Tibial nerve (tissue), 4 donors: ENCODE measurements at regions not wholly inside any gene's neighbourhood (a gene's known extent, or its start where the extent isn't known, plus 50 kb on each side); places are given as distances from the start of the nearest gene placed in this dataset.

Experiments
- DNase-seq, 2 donors: peaks; one replicate each; pipeline ENCODE4 v3.0.0-alpha.2; 2019; ENCODE audit warnings: low spot score in 2 of 2
- H3K27ac ChIP-seq, 4 donors: fragments of 200-600 bp; sonication (generic) in 3 of 4; one replicate each; pipeline ENCODE4 v1.5.1; 2017 to 2019; ENCODE audit warnings: mild to moderate bottlenecking in 1 of 4
- H3K27me3 ChIP-seq, 2 donors: fragments of 200-600 bp; sonication (generic) in 1 of 2; one replicate each; pipeline versions ENCODE4 v1.5.1 to v1.6.0; 2017 to 2019
- H3K36me3 ChIP-seq, 3 donors: fragments of 200-600 bp; sonication (generic); one replicate each; pipeline ENCODE4 v1.5.1; 2018 to 2019
- H3K4me1 ChIP-seq, 4 donors: fragments of 200-600 bp; sonication (generic) in 3 of 4; one replicate each; pipeline ENCODE4 v1.5.1; 2017 to 2019
- H3K4me3 ChIP-seq, 4 donors: fragments of 200-600 bp; sonication (generic) in 3 of 4; one replicate each; pipeline ENCODE4 v1.5.1; 2017 to 2019; ENCODE audit warnings: mild to moderate bottlenecking in 1 of 4, moderate library complexity in 1 of 4
- H3K9me3 ChIP-seq, 4 donors: fragments of 200-600 bp; sonication (generic) in 3 of 4; one replicate each; pipeline ENCODE4 v1.5.1; 2017 to 2019
- EP300 ChIP-seq, 2 donors: sonication (generic); formaldehyde crosslinking; IDR thresholded peaks; one replicate each; pipeline ENCODE4 v1.6.1; 2017; ENCODE audit warnings: antibody characterized with exemption in 2 of 2, mild to moderate bottlenecking in 1 of 2
- POLR2A ChIP-seq, 2 donors: fragments of 450-650 bp; IDR thresholded peaks; one replicate each; pipeline ENCODE4 v1.6.1; 2017; ENCODE audit warnings: antibody characterized with exemption in 2 of 2, mild to moderate bottlenecking in 2 of 2, moderate library complexity in 2 of 2
- WGBS, 2 donors: methylation state at CpG; one replicate each; pipeline ENCODE4 v1.1.5; 2018; 5-methylcytosine and 5-hydroxymethylcytosine counted together
- TF ChIP-seq, protein P1 (sequence below), 5 experiments: fragments of 200-600 bp in 3 of 5; fragments of 450-650 bp in 2 of 5; sonication (generic) in 3 of 5; IDR thresholded peaks; one replicate each; pipeline ENCODE4 v1.5.1; 2016 to 2019; ENCODE audit warnings: antibody characterized with exemption in 5 of 5, mild to moderate bottlenecking in 3 of 5, moderate library complexity in 2 of 5

DNA sequence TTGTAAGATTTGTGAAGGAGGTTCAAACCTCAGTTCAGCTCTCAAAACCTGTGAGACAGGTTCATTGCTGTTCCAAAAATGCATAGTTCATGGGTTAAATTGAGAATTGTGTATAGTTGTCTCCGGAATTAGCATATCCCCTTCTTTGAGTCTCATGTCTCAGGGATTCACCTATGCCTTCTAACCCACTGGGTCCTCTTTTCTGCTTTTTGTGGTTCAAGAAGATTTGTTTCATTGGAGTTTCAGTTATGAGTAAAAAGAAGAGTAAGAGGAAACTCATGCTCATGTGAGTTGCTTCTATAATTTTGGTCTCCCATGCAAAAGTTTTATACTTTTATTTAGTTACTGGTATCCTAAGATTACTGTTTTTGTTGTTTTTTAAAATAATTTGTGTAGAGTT is 1219.8 kb upstream of the ZEB2 start:
- H3K27ac ChIP-seq, result no peak overlapping the region
- no peaks in the 10 kb centered on the region for H3K27me3 ChIP-seq
- 89 to 97% methylated on average over 1 of the region's 1 CpG for WGBS, 2 donors
- H3K4me3 ChIP-seq, result no peak overlapping the region
- H3K9me3 ChIP-seq, result no peaks in the 10 kb centered on the region
- no peak for DNase-seq
- no peak for TF ChIP-seq EP300 (IDR thresholded peaks at IDR 0.05)
- TF ChIP-seq, protein P1, sequence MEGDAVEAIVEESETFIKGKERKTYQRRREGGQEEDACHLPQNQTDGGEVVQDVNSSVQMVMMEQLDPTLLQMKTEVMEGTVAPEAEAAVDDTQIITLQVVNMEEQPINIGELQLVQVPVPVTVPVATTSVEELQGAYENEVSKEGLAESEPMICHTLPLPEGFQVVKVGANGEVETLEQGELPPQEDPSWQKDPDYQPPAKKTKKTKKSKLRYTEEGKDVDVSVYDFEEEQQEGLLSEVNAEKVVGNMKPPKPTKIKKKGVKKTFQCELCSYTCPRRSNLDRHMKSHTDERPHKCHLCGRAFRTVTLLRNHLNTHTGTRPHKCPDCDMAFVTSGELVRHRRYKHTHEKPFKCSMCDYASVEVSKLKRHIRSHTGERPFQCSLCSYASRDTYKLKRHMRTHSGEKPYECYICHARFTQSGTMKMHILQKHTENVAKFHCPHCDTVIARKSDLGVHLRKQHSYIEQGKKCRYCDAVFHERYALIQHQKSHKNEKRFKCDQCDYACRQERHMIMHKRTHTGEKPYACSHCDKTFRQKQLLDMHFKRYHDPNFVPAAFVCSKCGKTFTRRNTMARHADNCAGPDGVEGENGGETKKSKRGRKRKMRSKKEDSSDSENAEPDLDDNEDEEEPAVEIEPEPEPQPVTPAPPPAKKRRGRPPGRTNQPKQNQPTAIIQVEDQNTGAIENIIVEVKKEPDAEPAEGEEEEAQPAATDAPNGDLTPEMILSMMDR (IDR thresholded peaks at IDR 0.05), result no peak
- no peak for TF ChIP-seq POLR2A (IDR thresholded peaks at IDR 0.05)
- no peaks in the 10 kb centered on the region for H3K36me3 ChIP-seq
- H3K4me1 ChIP-seq, result no peaks in the 10 kb centered on the region

- no peak for DNase-seq
- Histone ChIP-seq H3K4me1 (no peaks in the 10 kb centered on the region), H3K9me3 (no peaks in the 10 kb centered on the region), H3K4me3 (no peak overlapping the region), H3K36me3 (no peaks in the 10 kb centered on the region), H3K27me3 (no peaks in the 10 kb centered on the region), H3K27ac (no peak overlapping the region)
- 83 to 88% methylated on average over 1 of the region's 1 CpG for WGBS, 2 donors
- TF ChIP-seq, protein P1 (IDR thresholded peaks at IDR 0.05), result no peak
- TF ChIP-seq EP300 (IDR thresholded peaks at IDR 0.05), result no peak
- no peak for TF ChIP-seq POLR2A (IDR thresholded peaks at IDR 0.05)
Observed at GRCh38 chr2:145736871-145737270, 1217.0 kb upstream of the ZEB2 start.

- Histone ChIP-seq H3K9me3 (no peaks in the 10 kb centered on the region), H3K36me3 (no peaks in the 10 kb centered on the region), H3K4me1 (no peaks in the 10 kb centered on the region), H3K4me3 (no peak overlapping the region), H3K27me3 (no peaks in the 10 kb centered on the region), H3K27ac (no peak overlapping the region)
- no peak for DNase-seq
- 91 to 92% methylated on average over 4 of the region's 4 CpGs for WGBS, 2 donors
- TF ChIP-seq POLR2A (IDR thresholded peaks at IDR 0.05) (no peak), EP300 (IDR thresholded peaks at IDR 0.05) (no peak)
- TF ChIP-seq, protein P1 (IDR thresholded peaks at IDR 0.05), result no peak
Observed at GRCh38 chr2:145731467-145731866, 1211.5 kb upstream of the ZEB2 start.

- WGBS, 2 donors, result 87% methylated on average over 5 of the region's 5 CpGs
- TF ChIP-seq EP300 (IDR thresholded peaks at IDR 0.05), result no peak
- TF ChIP-seq, protein P1 (IDR thresholded peaks at IDR 0.05), result no peak
- TF ChIP-seq POLR2A (IDR thresholded peaks at IDR 0.05), result no peak
Observed at GRCh38 chr2:145729993-145730770, 1210.3 kb upstream of the ZEB2 start.

GRCh38 chr2:145729481-145729880 is 1209.6 kb upstream of the ZEB2 start:
- Histone ChIP-seq H3K27ac (no peak overlapping the region), H3K4me1 (no peaks in the 10 kb centered on the region), H3K27me3 (no peaks in the 10 kb centered on the region), H3K4me3 (no peak overlapping the region), H3K36me3 (no peaks in the 10 kb centered on the region), H3K9me3 (no peaks in the 10 kb centered on the region)
- no peak for DNase-seq
- no peak for TF ChIP-seq POLR2A (IDR thresholded peaks at IDR 0.05)
- TF ChIP-seq, protein P1 (IDR thresholded peaks at IDR 0.05), result no peak
- TF ChIP-seq EP300 (IDR thresholded peaks at IDR 0.05), result no peak
- WGBS, 2 donors, result 86 to 96% methylated on average over 5 of the region's 5 CpGs

More at GRCh38 chr2:145729993-145730770, 1210.3 kb upstream of the ZEB2 start:
- Histone ChIP-seq H3K27me3 (no peaks in the 10 kb centered on the region), H3K4me3 (no peak overlapping the region), H3K4me1 (no peaks in the 10 kb centered on the region), H3K27ac (no peak overlapping the region), H3K36me3 (no peaks in the 10 kb centered on the region), H3K9me3 (no peaks in the 10 kb centered on the region)
- no peak for DNase-seq
